ENCODE measurements at regions not wholly inside any gene's neighbourhood (a gene's known extent, or its start where the extent isn't known, plus 50 kb on each side); places are given as distances from the start of the nearest gene placed in this dataset.

- no peaks in the 10 kb centered on the region for H3K27me3 ChIP-seq
- no peaks in the 10 kb centered on the region for H3K36me3 ChIP-seq
- 94 to 96% methylated on average over 10 of the region's 10 CpGs for WGBS, 2 donors
- intact Hi-C loops (cut with DNase I), result no loop called here
- no peaks in the 10 kb centered on the region for H3K4me1 ChIP-seq
- no peaks in the 10 kb centered on the region for H3K9me3 ChIP-seq
- DNase-seq, result no peak
- no peak for TF ChIP-seq CTCF (IDR thresholded peaks at IDR 0.05)
- TF ChIP-seq POLR2A (IDR thresholded peaks at IDR 0.05), result no peak
- no peak overlapping the region for H3K4me3 ChIP-seq (replicated peaks in 1 of 3)
- H3K27ac ChIP-seq, result no peak overlapping the region
Observed at GRCh38 chr21:35489389-35489980, 440.4 kb upstream of the RUNX1 start.

DNA sequence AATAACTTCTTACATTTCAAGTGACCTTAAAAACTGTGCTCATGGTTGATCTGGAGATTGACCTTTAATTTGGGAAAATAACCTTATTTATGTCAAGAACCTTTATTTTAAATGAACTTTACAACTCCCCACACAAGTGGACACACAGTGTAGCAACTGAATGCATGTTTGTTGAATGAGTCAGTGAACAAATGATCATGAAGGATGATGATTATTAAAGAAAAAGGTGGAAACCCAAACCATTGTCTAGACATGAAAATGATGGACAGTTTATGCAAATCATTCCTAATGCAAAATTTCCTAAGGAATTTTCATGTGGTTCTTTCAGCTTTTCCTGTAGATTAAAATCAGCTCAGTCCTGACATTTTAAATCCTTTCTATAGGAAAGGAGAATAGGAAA, 439.8 kb upstream of the RUNX1 start:
- Histone ChIP-seq H3K27me3 (no peaks in the 10 kb centered on the region), H3K9me3 (no peaks in the 10 kb centered on the region), H3K4me3 (replicated peaks in 1 of 3) (no peak overlapping the region), H3K4me1 (no peaks in the 10 kb centered on the region), H3K27ac (no peak overlapping the region), H3K36me3 (no peaks in the 10 kb centered on the region)
- TF ChIP-seq POLR2A (IDR thresholded peaks at IDR 0.05), result no peak
- no peak for DNase-seq
- intact Hi-C loops (cut with DNase I), result no loop called here

GRCh38 chr21:35485364-35485763, 436.3 kb upstream of the RUNX1 start:
- Histone ChIP-seq H3K9me3 (no peaks in the 10 kb centered on the region), H3K4me3 (replicated peaks in 1 of 3) (no peak overlapping the region), H3K27ac (no peak overlapping the region), H3K27me3 (no peaks in the 10 kb centered on the region), H3K4me1 (no peaks in the 10 kb centered on the region), H3K36me3 (no peaks in the 10 kb centered on the region)
- WGBS, 2 donors, result 92 to 96% methylated on average over 2 of the region's 2 CpGs
- TF ChIP-seq CTCF (IDR thresholded peaks at IDR 0.05) (no peak), POLR2A (IDR thresholded peaks at IDR 0.05) (no peak)
- no peak for DNase-seq
- intact Hi-C loops (cut with DNase I), result no loop called here

DNA sequence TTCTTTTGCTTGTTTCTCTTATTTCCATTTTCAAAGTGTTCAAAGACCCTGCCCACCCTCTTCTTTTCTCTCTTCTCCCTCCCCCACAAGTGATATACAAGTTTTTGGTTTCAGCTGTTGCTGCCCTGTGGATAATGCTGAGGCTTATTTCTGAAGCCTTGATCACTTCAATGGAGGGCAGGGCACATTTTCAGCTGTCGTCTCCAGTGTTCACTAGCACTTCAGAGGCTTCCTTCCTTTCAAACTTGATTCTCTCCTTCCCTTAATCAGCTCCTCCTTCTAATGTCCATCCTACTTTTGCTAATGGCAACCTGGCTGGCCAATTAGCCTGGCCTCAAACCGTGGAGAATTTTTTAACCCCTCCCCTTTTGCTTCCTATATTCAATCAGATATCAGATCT, 435.7 kb upstream of the RUNX1 start:
- no peak overlapping the region for H3K27ac ChIP-seq
- no peak overlapping the region for H3K4me3 ChIP-seq (replicated peaks in 1 of 3)
- intact Hi-C loops (cut with DNase I), result no loop called here
- no peak for DNase-seq
- H3K4me1 ChIP-seq, result no peaks in the 10 kb centered on the region
- H3K27me3 ChIP-seq, result no peaks in the 10 kb centered on the region
- WGBS, 2 donors, result 72 to 74% methylated on average over 2 of the region's 2 CpGs
- H3K9me3 ChIP-seq, result no peaks in the 10 kb centered on the region
- TF ChIP-seq CTCF (IDR thresholded peaks at IDR 0.05) (no peak), POLR2A (IDR thresholded peaks at IDR 0.05) (no peak)
- H3K36me3 ChIP-seq, result no peaks in the 10 kb centered on the region

GRCh38 chr21:35484032-35484431, 434.9 kb upstream of the RUNX1 start:
- intact Hi-C loops (cut with DNase I), result no loop called here
- WGBS, 2 donors, result 97 to 100% methylated on average over 2 of the region's 2 CpGs
- Histone ChIP-seq H3K4me3 (replicated peaks in 1 of 3) (no peak overlapping the region), H3K27ac (no peak overlapping the region), H3K36me3 (no peaks in the 10 kb centered on the region), H3K9me3 (no peaks in the 10 kb centered on the region), H3K27me3 (no peaks in the 10 kb centered on the region), H3K4me1 (no peaks in the 10 kb centered on the region)
- TF ChIP-seq POLR2A (IDR thresholded peaks at IDR 0.05) (no peak), CTCF (IDR thresholded peaks at IDR 0.05) (no peak)
- DNase-seq, result no peak

All from thyroid gland (tissue), 4 donors.